Motor neuron (in vitro differentiated cells): ENCODE measurements at regions not wholly inside any gene's neighbourhood (a gene's known extent, or its start where the extent isn't known, plus 50 kb on each side); places are given as distances from the start of the nearest gene placed in this dataset.
A peak's percentile ranks its signal among the peaks of the same experiment; 100 is the strongest.

Experiments
- ATAC-seq, 8 experiments: fragments of 200-7000 bp; cut with Tn5 transposase; replicated peaks in 6 of 8; 2 replicates each; pipeline ENCODE4 v1.8.0; 2021; ENCODE audit warnings: mild to moderate bottlenecking in 8 of 8, moderate library complexity in 8 of 8
- H3K27ac ChIP-seq, 2 donors: fragments of 250-450 bp; sonication (Bioruptor Pico); 2 replicates each; pipeline ENCODE4 v1.9.0; 2021; ENCODE audit warnings: antibody characterized with exemption in 2 of 2, mild to moderate bottlenecking in 2 of 2, moderate library complexity in 1 of 2
- H3K4me1 ChIP-seq, 2 donors: fragments of 250-450 bp; sonication (Bioruptor Pico); replicated peaks in 1 of 2; 2 replicates each; pipeline ENCODE4 v1.6.1; 2021; ENCODE audit warnings: antibody characterized with exemption in 2 of 2, mild to moderate bottlenecking in 2 of 2, moderate library complexity in 1 of 2
- H3K4me3 ChIP-seq, 5 donors: fragments of 250-450 bp; sonication (Bioruptor Pico); 2 replicates each; pipeline ENCODE4 v1.9.0; 2021; ENCODE audit warnings: antibody characterized with exemption in 5 of 5, mild to moderate bottlenecking in 5 of 5, moderate library complexity in 4 of 5
- WGBS, 10 experiments: fragments of 450-650 bp; shearing (Covaris generic); methylation state at CpG; one replicate each; pipeline ENCODE4 v1.0.0; 2022; 5-methylcytosine and 5-hydroxymethylcytosine counted together
- in situ Hi-C, 9 experiments: fragments of 400-800 bp; cut with MboI; loops; one replicate each; pipeline ENCODE4 v1.15.0; 2021; ENCODE audit warnings: low sequenced_read_pairs in 9 of 9, low pct_unique_long_range_greater_than_20kb in 2 of 9; ENCODE audit not compliant: unreplicated experiment in 9 of 9

GRCh38 chr1:22344851-22345560 is 106.6 kb upstream of the ZBTB40 start:
- Histone ChIP-seq H3K4me3 (no peak overlapping the region), H3K4me1 (peaks cover 67 to 91% of the 10 kb centered on the region in 2 donors), H3K27ac (no peak overlapping the region)
- WGBS, 10 experiments = 20 to 100% (median 85%) methylated on average over 1 to 13 of the region's 17 CpGs
- ATAC-seq = no peak
- in situ Hi-C loops = no loop called here

- in situ Hi-C loops = no loop called here
- Histone ChIP-seq H3K27ac (peak overlapping the region; percentile 81 to 90), H3K4me3 (no peak overlapping the region), H3K4me1 (peaks cover 62 to 88% of the 10 kb centered on the region in 2 donors)
- 33 to 83% (median 71%) methylated on average over 1 to 14 of the region's 16 CpGs for WGBS, 10 experiments
- peak in 1 of 8 experiments; percentile 26 for ATAC-seq
These were observed 103.5 kb upstream of the ZBTB40 start for GRCh38 chr1:22347854-22348760.

DNA sequence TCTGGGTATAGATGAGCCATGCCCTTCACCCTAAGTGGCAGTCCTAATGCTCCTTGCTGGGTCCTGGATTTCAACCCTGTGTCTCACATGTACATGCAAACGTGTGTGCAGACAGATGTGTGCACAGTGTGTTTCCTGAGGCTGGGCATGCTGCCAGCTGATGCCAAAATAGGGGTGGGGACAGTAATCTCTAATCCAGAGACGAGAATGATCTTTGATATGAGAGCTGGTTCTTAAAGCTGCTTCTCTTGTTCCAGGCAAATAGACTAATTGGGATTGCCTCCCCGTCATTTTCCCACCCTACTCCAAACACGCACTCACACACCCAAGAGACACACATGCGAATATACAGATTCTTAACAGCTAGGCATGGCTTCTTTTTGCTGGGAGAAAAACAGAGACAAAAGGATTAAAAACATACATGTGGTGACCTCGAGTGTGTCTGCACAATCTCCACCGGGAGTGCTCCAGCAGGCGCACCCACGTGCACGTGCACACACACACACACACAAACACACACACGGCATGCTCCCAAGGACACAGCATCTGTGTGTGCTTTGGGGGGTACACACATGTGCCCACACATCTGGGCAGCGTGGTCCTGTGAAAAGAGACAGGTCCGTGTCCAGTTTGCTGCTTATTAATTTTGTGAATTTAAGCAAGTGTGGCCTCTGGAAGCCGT is 102.1 kb upstream of the ZBTB40 start:
- Histone ChIP-seq H3K27ac (peak overlapping the region; percentile 81 to 90), H3K4me3 (peak overlapping the region in 2 of 5 donors; percentile 11 to 13), H3K4me1 (peaks cover 53 to 74% of the 10 kb centered on the region in 2 donors)
- in situ Hi-C loops = no loop called here
- ATAC-seq = peak in 2 of 8 experiments; percentile 34 to 50
- 0 to 100% (median 42%) methylated on average over 1 to 14 of the region's 14 CpGs; no CpG with 5 or more reads in 1 of the 10 experiments for WGBS, 10 experiments

DNA sequence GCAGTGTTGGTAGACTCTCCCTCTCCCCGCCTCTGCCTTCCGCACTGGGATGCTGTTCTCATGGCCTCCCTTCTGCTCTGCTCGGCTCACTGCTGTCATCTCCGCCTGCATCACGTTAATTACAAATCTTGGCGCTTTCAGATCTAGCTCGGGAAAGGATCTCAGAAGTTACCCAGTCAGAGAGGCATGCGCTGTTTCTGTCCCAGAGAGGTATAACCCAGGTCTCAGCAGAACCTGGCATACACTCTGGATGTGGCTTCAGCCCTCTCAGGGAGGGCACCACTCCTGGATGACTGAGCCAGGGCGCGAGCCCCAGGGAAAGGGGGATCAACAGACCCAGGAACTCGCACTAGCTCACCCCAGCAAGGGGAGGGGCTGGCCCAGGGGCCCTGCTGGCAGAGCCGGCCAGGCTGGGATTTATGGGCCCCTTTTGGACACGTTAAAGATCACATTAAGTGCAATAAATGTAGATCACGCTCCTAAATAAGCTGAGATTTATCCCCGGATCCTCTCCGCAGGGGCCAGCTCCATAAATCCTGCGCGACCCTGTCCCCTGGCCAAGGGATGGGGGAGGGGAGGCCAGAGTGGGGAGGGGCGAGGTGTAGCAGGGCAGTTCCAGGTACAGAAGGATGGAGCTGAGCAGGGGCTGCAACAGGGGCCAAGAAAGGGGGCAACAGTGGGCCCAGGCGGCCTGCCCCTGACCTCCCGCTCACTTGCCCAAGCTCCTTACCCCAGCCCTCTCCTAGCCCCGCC is 101.3 kb upstream of the ZBTB40 start:
- peak overlapping the region; percentile 81 to 90 for H3K27ac ChIP-seq
- peak in 7 of 8 experiments; percentile 19 to 83 (median 76) for ATAC-seq
- WGBS, 10 experiments = 13 to 53% (median 18%) methylated on average over 4 to 11 of the region's 22 CpGs; no CpG with 5 or more reads in 4 of the 10 experiments
- H3K4me3 ChIP-seq = peak overlapping the region in 2 of 5 donors; percentile 11 to 13
- in situ Hi-C loops = no loop called here
- H3K4me1 ChIP-seq = peaks cover 53 to 68% of the 10 kb centered on the region in 2 donors

DNA sequence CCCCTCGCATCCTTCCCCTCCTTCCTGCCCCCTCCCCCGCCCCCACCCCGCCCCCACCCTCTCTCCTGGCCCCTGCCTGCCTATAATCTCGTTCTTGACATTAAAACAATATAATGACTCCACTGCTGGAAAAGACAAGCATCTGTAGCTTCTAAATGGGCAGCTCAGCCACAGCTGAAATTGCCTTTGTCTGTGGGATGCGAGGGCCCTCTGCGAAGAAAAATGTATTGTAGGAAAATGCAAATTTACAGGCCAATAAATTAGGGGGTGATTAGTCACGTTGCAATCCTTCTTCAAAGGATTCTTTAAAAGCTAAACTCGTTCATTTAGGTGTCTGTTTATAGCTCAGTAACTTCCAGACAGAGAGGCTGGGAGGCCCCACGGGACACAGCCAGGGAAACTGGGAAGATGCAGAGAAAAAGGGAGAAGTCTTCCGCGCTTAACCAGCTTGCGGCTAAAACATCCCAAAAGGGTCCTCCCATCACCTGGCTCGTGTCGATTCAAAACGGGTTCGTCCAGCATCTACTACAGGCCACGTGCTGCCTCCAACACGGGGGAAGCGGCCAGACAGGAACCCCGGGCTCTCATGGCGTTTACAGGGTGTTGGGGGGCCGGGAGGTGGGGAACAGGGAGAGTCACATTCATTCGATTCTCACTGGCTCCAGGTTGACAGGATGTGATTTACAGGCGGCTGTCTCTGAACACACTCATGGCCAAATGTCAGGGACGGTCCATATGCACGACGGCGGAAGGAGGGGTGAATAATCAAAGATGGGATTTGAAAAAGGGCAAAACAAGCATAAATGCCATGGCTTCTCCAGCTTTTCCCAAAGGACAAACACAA is 100.5 kb upstream of the ZBTB40 start:
- Histone ChIP-seq H3K4me1 (peaks cover 52 to 60% of the 10 kb centered on the region in 2 donors), H3K27ac (peak overlapping the region; percentile 81 to 90), H3K4me3 (peak overlapping the region in 4 of 5 donors; percentile 0 to 18 (median 2))
- ATAC-seq = peak in 5 of 8 experiments; percentile 30 to 55 (median 35)
- in situ Hi-C loops = no loop called here
- 0 to 85% (median 41%) methylated on average over 1 to 22 of the region's 28 CpGs for WGBS, 10 experiments

- WGBS, 10 experiments = 17 to 100% (median 62%) methylated on average over 1 to 10 of the region's 11 CpGs; no CpG with 5 or more reads in 2 of the 10 experiments
- Histone ChIP-seq H3K4me3 (peak overlapping the region in 2 of 5 donors; percentile 1 to 18), H3K27ac (peak overlapping the region; percentile 81 to 90), H3K4me1 (peaks cover 46 to 54% of the 10 kb centered on the region in 2 donors)
- peak in 4 of 8 experiments; percentile 3 to 13 (median 4) for ATAC-seq
- in situ Hi-C loops = no loop called here
These were observed 99.9 kb upstream of the ZBTB40 start for GRCh38 chr1:22351768-22352080.

DNA sequence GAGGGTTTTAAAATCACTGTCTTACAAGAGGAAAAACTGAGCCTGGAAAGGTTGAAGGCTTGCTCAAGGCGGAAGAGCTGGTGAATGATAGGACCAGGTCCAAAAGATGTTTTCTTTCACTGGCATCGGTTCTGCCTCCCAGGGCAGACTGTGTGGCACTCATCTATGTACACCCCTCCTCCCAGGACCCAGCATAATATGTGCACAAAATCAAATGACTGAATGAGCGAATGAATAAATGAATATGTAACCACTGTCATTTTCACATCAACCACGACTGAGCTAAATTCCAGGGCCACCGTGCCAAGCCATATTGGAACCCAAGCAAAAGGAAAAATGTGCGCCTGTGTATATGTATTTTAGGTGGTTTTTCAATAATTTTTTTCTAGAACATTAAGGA is 99.3 kb upstream of the ZBTB40 start:
- WGBS, 10 experiments = 0 to 100% (median 84%) methylated on average over 2 to 6 of the region's 6 CpGs; no CpG with 5 or more reads in 1 of the 10 experiments
- peak in 2 of 8 experiments; percentile 42 to 51 for ATAC-seq
- no peak overlapping the region for H3K4me3 ChIP-seq
- peaks cover 45 to 51% of the 10 kb centered on the region in 2 donors for H3K4me1 ChIP-seq
- H3K27ac ChIP-seq = peak overlapping the region; percentile 81 to 90
- in situ Hi-C loops = no loop called here

- no peak overlapping the region for H3K4me3 ChIP-seq
- 77 to 100% (median 94%) methylated on average over 3 to 7 of the region's 7 CpGs; no CpG with 5 or more reads in 1 of the 10 experiments for WGBS, 10 experiments
- in situ Hi-C loops = no loop called here
These were observed 98.8 kb upstream of the ZBTB40 start for GRCh38 chr1:22352896-22353295.

GRCh38 chr1:22359427-22359826 is 92.2 kb upstream of the ZBTB40 start:
- Histone ChIP-seq H3K27ac (no peak overlapping the region), H3K4me1 (peaks cover 8 to 11% of the 10 kb centered on the region in 2 donors), H3K4me3 (no peak overlapping the region)
- in situ Hi-C loops = no loop called here
- 46 to 100% (median 89%) methylated on average over 1 to 4 of the region's 4 CpGs; no CpG with 5 or more reads in 2 of the 10 experiments for WGBS, 10 experiments
- ATAC-seq = no peak

More at GRCh38 chr1:22352896-22353295, 98.8 kb upstream of the ZBTB40 start:
- no peak for ATAC-seq
- Histone ChIP-seq H3K4me1 (peaks cover 43 to 46% of the 10 kb centered on the region in 2 donors), H3K27ac (no peak overlapping the region)

- WGBS, 10 experiments = 10 to 92% (median 68%) methylated on average over 1 to 6 of the region's 6 CpGs; no CpG with 5 or more reads in 5 of the 10 experiments
- no peak overlapping the region for H3K27ac ChIP-seq
- no peak overlapping the region for H3K4me3 ChIP-seq
- ATAC-seq = peak in 5 of 8 experiments; percentile 36 to 83 (median 67)
- in situ Hi-C loops = no loop called here
- peaks cover 20 to 22% of the 10 kb centered on the region in 2 donors for H3K4me1 ChIP-seq
These were observed 88.8 kb upstream of the ZBTB40 start for GRCh38 chr1:22362626-22363402.
